H1 (cell line): ENCODE measurements at regions not wholly inside any gene's neighbourhood (a gene's known extent, or its start where the extent isn't known, plus 50 kb on each side); places are given as distances from the start of the nearest gene placed in this dataset.

Experiments
- CTCF ChIP-seq, 3 experiments: IDR thresholded peaks; 1 replicate in 2 of 3; 2 replicates in 1 of 3; pipeline versions ENCODE4 v1.5.1 to v1.6.1; 2011; ENCODE audit warnings: low read length in 3 of 3, mild to moderate bottlenecking in 3 of 3, inconsistent platforms in 2 of 3, low read depth in 1 of 3, moderate library complexity in 1 of 3; ENCODE audit not compliant: insufficient read depth in 1 of 3; ENCODE audit errors: control extremely low read depth in 1 of 3
- EP300 ChIP-seq, 2 experiments: IDR thresholded peaks; 1 replicate in 1 of 2; 2 replicates in 1 of 2; pipeline ENCODE4 v1.6.1; 2011 to 2012; ENCODE audit warnings: low read depth in 2 of 2, low read length in 2 of 2, mild to moderate bottlenecking in 2 of 2, borderline replicate concordance in 1 of 2, inconsistent platforms in 1 of 2, moderate library complexity in 1 of 2
- GABPA ChIP-seq: IDR thresholded peaks from 2 replicates; pipeline ENCODE4 v1.6.1; 2011; ENCODE audit warnings: mild to moderate bottlenecking, low read length, moderate library complexity, borderline replicate concordance; ENCODE audit not compliant: insufficient read depth
- POLR2AphosphoS5 ChIP-seq: IDR thresholded peaks from 2 replicates; pipeline ENCODE4 v1.6.1; 2011; ENCODE audit warnings: low read depth, low read length
- RBBP5 ChIP-seq: IDR thresholded peaks from 2 replicates; pipeline ENCODE4 v1.7.1; 2012; ENCODE audit warnings: low read depth, mild to moderate bottlenecking, inconsistent platforms, low read length, moderate library complexity, borderline replicate concordance
- RNF2 ChIP-seq: fragments of 200-900, 300-1000 bp; sonication (generic); IDR thresholded peaks from 2 replicates; pipeline ENCODE4 v1.7.1; 2016; ENCODE audit warnings: borderline replicate concordance, low read depth, mild to moderate bottlenecking, antibody characterized with exemption, low read length; ENCODE audit not compliant: poor library complexity, severe bottlenecking; ENCODE audit errors: missing control alignments
- RXRA ChIP-seq: IDR thresholded peaks from 2 replicates; pipeline ENCODE4 v1.6.1; 2011; ENCODE audit warnings: low read depth, mild to moderate bottlenecking, low read length, moderate library complexity; ENCODE audit not compliant: insufficient read depth
- SAP30 ChIP-seq: fragments of 300-600 bp; sonication (generic); IDR thresholded peaks from 2 replicates; pipeline ENCODE4 v1.7.1; 2012; ENCODE audit warnings: low read length, moderate library complexity, mild to moderate bottlenecking, inconsistent platforms; ENCODE audit not compliant: insufficient read depth, insufficient replicate concordance
- SIN3A ChIP-seq, 2 experiments: IDR thresholded peaks in 1 of 2; conservative IDR thresholded peaks in 1 of 2; 2 replicates each; pipeline ENCODE4 v1.6.1; 2011 to 2012; ENCODE audit warnings: low read length in 2 of 2, improper control_type of control experiment in 1 of 2, low read depth in 1 of 2, mild to moderate bottlenecking in 1 of 2
- SUZ12 ChIP-seq: fragments of 200-600 bp; sonication (generic); IDR thresholded peaks from 2 replicates; pipeline ENCODE4 v1.6.1; 2012; ENCODE audit warnings: mild to moderate bottlenecking, inconsistent platforms, low read length, moderate library complexity, mixed read lengths
- TCF12 ChIP-seq: IDR thresholded peaks from 2 replicates; pipeline ENCODE4 v1.6.1; 2011; ENCODE audit warnings: low read depth, mild to moderate bottlenecking, low read length
- YY1 ChIP-seq: IDR thresholded peaks from 2 replicates; pipeline ENCODE4 v1.6.1; 2011; ENCODE audit warnings: low read depth, mild to moderate bottlenecking, low read length
- ZNF274 ChIP-seq: IDR thresholded peaks from 2 replicates; pipeline ENCODE4 v1.7.0; 2012; ENCODE audit warnings: low read length, borderline replicate concordance; ENCODE audit errors: extremely low read depth

GRCh38 chr14:94673781-94674231, 61.6 kb downstream of the SERPINA3 start:
- TF ChIP-seq POLR2AphosphoS5 = no peak
- TF ChIP-seq SAP30 = no peak
- TF ChIP-seq EP300 (IDR thresholded peaks at IDR 0.05; ENCODE audit: borderline replicate concordance in 1 of 2, low read depth in 2 of 2, low read length in 2 of 2) = no peak
- TF ChIP-seq SUZ12 = no peak
- TF ChIP-seq CTCF (IDR thresholded peaks at IDR 0.05; ENCODE audit: control extremely low read depth in 1 of 3, insufficient read depth in 1 of 3, low read depth in 1 of 3, low read length in 3 of 3) = no peak
- no peak for TF ChIP-seq YY1
- TF ChIP-seq SIN3A (conservative IDR thresholded peaks at IDR 0.05 in 1 of 2, IDR thresholded peaks at IDR 0.05 in 1 of 2; ENCODE audit: low read depth in 1 of 2, low read length in 2 of 2) = no peak
- TF ChIP-seq RXRA = no peak
- TF ChIP-seq RBBP5 = no peak
- TF ChIP-seq RNF2 = no peak
- no peak for TF ChIP-seq TCF12
- no peak for TF ChIP-seq ZNF274
- TF ChIP-seq GABPA = no peak
